ENCODE measurements at regions not wholly inside any gene's neighbourhood (a gene's known extent, or its start where the extent isn't known, plus 50 kb on each side); places are given as distances from the start of the nearest gene placed in this dataset.

- Histone ChIP-seq H3K4me3 (no peak overlapping the region), H3K36me3 (no peaks in the 10 kb centered on the region), H3K4me1 (ENCODE audit: insufficient read depth) (no peaks in the 10 kb centered on the region), H3K27ac (no peak overlapping the region), H3K27me3 (no peaks in the 10 kb centered on the region), H3K9me3 (no peaks in the 10 kb centered on the region)
- DNase-seq = no peak
- intact Hi-C loops (cut with DNase I) = no loop called here
- TF ChIP-seq POLR2A (IDR thresholded peaks at IDR 0.05) (no peak), EP300 (IDR thresholded peaks at IDR 0.05) (no peak), CTCF (IDR thresholded peaks at IDR 0.05) (no peak)
- WGBS, 3 donors = 52 to 72% (median 56%) methylated on average over 10 of the region's 10 CpGs
Observed at GRCh38 chr13:97621631-97622030, 187.7 kb downstream of the RAP2A start.

GRCh38 chr13:97627566-97627965, 193.6 kb downstream of the RAP2A start:
- Histone ChIP-seq H3K4me1 (ENCODE audit: insufficient read depth) (peaks cover 1% of the 10 kb centered on the region), H3K27ac (no peak overlapping the region), H3K36me3 (no peaks in the 10 kb centered on the region), H3K9me3 (no peaks in the 10 kb centered on the region), H3K4me3 (no peak overlapping the region), H3K27me3 (no peaks in the 10 kb centered on the region)
- WGBS, 3 donors = 5 to 10% (median 8%) methylated on average over 4 of the region's 4 CpGs
- intact Hi-C loops (cut with DNase I) = no loop called here
- TF ChIP-seq EP300 (IDR thresholded peaks at IDR 0.05) (no peak), CTCF (IDR thresholded peaks at IDR 0.05) (no peak), POLR2A (IDR thresholded peaks at IDR 0.05) (no peak)
- peak in 2 of 5 donors; percentile 21 to 25 for DNase-seq

GRCh38 chr13:97629601-97630272, 195.8 kb downstream of the RAP2A start:
- 76 to 86% (median 79%) methylated on average over 6 of the region's 6 CpGs for WGBS, 3 donors
- no peaks in the 10 kb centered on the region for H3K9me3 ChIP-seq
- no peaks in the 10 kb centered on the region for H3K27me3 ChIP-seq
- no peak overlapping the region for H3K27ac ChIP-seq
- no peaks in the 10 kb centered on the region for H3K36me3 ChIP-seq
- H3K4me3 ChIP-seq = no peak overlapping the region
- TF ChIP-seq POLR2A (IDR thresholded peaks at IDR 0.05) = no peak
- TF ChIP-seq EP300 (IDR thresholded peaks at IDR 0.05) = no peak
- no peak for TF ChIP-seq CTCF (IDR thresholded peaks at IDR 0.05)
- intact Hi-C loops (cut with DNase I) = no loop called here
- H3K4me1 ChIP-seq (ENCODE audit: insufficient read depth) = peaks cover 1% of the 10 kb centered on the region
- no peak for DNase-seq

- no peaks in the 10 kb centered on the region for H3K9me3 ChIP-seq
- 90 to 92% (median 91%) methylated on average over 4 of the region's 4 CpGs for WGBS, 3 donors
- intact Hi-C loops (cut with DNase I) = no loop called here
Observed at GRCh38 chr13:97630725-97631124, 196.8 kb downstream of the RAP2A start.

More at GRCh38 chr13:97630725-97631124, 196.8 kb downstream of the RAP2A start:
- Histone ChIP-seq H3K27me3 (no peaks in the 10 kb centered on the region), H3K27ac (no peak overlapping the region), H3K4me3 (no peak overlapping the region), H3K36me3 (no peaks in the 10 kb centered on the region), H3K4me1 (ENCODE audit: insufficient read depth) (peaks cover 1% of the 10 kb centered on the region)
- DNase-seq = no peak
- TF ChIP-seq POLR2A (IDR thresholded peaks at IDR 0.05) = no peak
- TF ChIP-seq CTCF (IDR thresholded peaks at IDR 0.05) = no peak
- no peak for TF ChIP-seq EP300 (IDR thresholded peaks at IDR 0.05)
